AG10803 (cell line): ENCODE measurements at regions not wholly inside any gene's neighbourhood (a gene's known extent, or its start where the extent isn't known, plus 50 kb on each side); places are given as distances from the start of the nearest gene placed in this dataset.

Source experiments
- DNase-seq: peaks from one replicate; pipeline ENCODE4 v3.0.0; 2010; ENCODE audit warnings: low read depth
- H3K4me3 ChIP-seq: 2 replicates; pipeline ENCODE4 v1.5.1; 2011; ENCODE audit warnings: mild to moderate bottlenecking, low read length, control low read depth
- CTCF ChIP-seq: conservative IDR thresholded peaks from 2 replicates; pipeline ENCODE4 v1.5.1; 2011; ENCODE audit warnings: mild to moderate bottlenecking, low read length, control low read depth, inconsistent platforms

GRCh38 chr12:110794623-110795280, 52.0 kb upstream of the CCDC63 start:
- peak; percentile 21 for DNase-seq
- TF ChIP-seq CTCF = no peak
- H3K4me3 ChIP-seq = no peak overlapping the region

GRCh38 chr12:110796952-110797351, 49.8 kb upstream of the CCDC63 start:
- TF ChIP-seq CTCF = no peak
- DNase-seq = no peak
- H3K4me3 ChIP-seq = no peak overlapping the region
